T47D (cell line): ENCODE measurements at regions not wholly inside any gene's neighbourhood (a gene's known extent, or its start where the extent isn't known, plus 50 kb on each side); places are given as distances from the start of the nearest gene placed in this dataset.
"Not testable (repeated sequence)": the region's sequence is repeated elsewhere in the genome, so short reads cannot be mapped to it uniquely, and the experiment has no call there.

ENCODE experiments used
- DNase-seq, 2 experiments: peaks; one replicate each; pipeline versions ENCODE4 v3.0.0 to v3.0.0-alpha.2; 2011 to 2012; ENCODE audit warnings: low read depth in 1 of 2, low spot score in 1 of 2
- JUND ChIP-seq: IDR thresholded peaks from 2 replicates; pipeline ENCODE4 v1.6.1; 2012; ENCODE audit warnings: low read depth
- in situ Hi-C: cut with HindIII; loops from 2 replicates; pipeline ENCODE4 v1.10.0; 2016; ENCODE audit warnings: low sequenced_read_pairs, low pct_unique_long_range_greater_than_20kb

- in situ Hi-C loops: no loop called here
- no peak for DNase-seq
- no peak for TF ChIP-seq JUND
Measured at GRCh38 chr18:79587779-79588635, 91.6 kb upstream of the CTDP1 start.

DNA sequence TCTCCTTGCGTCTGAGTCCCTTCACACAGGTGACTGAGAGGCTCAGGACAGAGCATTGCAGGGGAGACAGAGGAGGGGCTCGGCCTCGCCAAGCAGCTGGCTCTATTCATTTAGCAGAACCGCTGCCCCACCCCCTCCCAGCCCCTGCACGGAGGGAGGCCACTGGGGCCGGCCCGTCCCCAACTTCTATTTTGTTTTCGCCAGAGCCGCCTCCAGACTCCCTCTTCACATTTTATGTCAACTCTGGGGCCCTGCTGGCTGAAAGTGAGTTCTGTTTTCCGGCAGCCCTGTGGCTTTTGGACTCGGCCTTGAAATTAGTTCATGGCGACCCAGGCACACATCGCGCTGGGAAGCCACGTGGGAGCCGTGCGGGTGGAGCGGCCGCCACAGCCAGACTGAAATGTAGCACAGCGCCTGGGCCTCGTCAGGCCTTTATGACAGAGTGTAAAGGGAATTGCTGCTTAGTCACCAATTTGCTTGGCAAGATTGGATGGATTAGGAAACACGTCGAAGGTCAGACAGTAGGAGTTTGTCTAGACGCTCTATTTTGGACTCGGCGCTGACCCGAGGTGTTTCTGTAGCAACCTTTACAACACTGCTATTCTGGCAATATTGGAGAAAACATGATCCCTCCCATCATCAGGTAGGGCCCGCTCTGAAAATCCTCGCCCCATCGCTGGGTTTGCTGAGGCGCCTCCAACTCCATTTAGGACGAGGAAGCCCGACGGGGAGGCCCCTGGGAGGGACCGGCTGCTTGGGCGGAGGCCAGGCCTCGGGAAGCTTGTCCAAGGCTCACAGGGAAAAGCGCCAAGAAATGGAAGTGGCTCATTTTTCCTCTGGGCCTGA, 90.7 kb upstream of the CTDP1 start:
- DNase-seq: no peak
- no peak for TF ChIP-seq JUND
- in situ Hi-C loops: no loop called here

DNA sequence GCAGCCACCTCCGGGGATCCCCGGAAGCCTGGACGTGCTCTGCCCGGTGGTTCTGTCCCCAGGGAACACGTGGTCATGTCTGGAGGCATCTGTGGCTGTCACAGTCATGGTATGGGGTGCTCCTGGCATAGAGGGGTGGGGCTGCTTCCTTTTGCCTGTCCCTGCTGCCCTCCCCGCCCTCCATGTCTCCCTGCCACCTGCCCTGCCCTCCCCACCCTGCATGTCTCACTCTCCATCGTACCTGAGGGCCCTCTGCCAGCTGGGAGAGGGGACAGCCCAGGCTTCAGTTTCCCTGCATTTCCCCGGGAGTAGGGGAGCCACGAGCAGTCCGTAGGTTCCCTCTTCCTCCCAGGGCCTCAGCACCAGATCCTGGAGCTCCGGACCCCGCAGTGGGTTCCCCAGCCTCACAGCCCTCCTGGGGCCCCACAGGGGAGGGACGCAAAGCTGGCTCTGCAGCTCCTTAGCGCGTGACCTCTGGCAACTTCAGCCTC, 90.0 kb upstream of the CTDP1 start:
- in situ Hi-C loops: no loop called here
- DNase-seq: no peak
- TF ChIP-seq JUND: no peak

GRCh38 chr18:79590191-79591031, 89.2 kb upstream of the CTDP1 start:
- TF ChIP-seq JUND: no peak
- no peak for DNase-seq
- in situ Hi-C loops: no loop called here

DNA sequence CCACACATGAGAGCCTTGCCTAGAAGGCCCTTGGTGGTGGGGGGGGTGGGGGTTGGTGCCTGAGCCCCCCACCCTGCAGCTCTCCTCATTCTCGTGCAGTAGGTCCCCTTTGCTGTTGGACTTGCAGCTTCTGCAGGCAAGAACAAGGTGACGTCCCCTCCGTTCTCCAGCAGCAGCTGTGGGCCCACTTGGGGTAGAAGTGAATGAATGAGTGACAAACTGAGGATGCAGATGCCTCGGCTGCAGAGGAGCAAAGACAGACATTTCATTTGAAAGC, 88.6 kb upstream of the CTDP1 start:
- TF ChIP-seq JUND: no peak
- in situ Hi-C loops: no loop called here
- DNase-seq: no peak

DNA sequence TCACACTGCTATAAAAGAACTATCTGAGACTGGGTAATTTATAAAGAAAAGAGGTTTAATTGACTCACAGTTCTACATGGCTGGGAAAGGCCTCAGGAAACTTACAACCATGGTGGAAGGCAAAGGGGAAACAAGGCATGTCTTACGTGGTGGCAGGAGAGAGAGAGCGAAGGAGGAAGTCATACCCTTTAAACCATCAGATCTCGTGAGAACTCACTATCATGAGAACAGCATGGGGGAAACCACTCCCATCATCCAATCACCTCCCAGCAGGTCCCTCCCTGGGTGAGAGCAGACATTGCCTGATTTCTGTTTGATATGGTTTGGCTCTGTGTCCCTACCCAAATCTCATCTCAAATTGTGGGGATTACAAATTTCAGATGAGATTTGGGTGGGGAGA, 86.9 kb upstream of the CTDP1 start:
- in situ Hi-C loops: not testable (repeated sequence)

DNA sequence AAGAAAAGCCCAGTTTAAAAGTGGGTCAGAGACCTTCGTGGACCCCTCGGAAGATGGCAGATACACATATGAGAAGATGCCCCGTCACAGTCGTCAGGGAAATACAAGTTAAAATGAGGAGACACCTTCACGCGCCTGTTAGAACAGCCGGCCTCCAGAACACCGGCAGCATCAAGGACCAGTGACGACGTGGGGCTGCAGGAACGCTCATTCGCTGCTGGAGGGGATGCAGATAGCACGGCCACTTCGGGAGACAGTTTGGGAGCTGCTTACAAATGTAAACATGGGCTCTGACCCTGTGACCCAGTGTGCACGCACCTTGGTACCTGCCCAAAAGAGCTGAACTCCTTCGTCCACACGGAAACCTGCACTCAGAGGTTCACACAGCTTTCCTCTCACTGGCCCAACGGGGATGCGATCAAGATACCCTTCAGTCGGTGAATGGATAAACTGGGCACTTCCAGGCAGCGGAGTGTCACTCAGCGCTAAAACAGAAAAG, 83.7 kb upstream of the CTDP1 start:
- no peak for DNase-seq
- in situ Hi-C loops: no loop called here
- no peak for TF ChIP-seq JUND

More for the DNA sequence above, 86.9 kb upstream of the CTDP1 start:
- not testable (repeated sequence) for DNase-seq

GRCh38 chr18:79596446-79597175, 83.0 kb upstream of the CTDP1 start:
- no peak for DNase-seq
- TF ChIP-seq JUND: no peak
- in situ Hi-C loops: no loop called here

GRCh38 chr18:79597176-79597830, 82.3 kb upstream of the CTDP1 start:
- in situ Hi-C loops: no loop called here
- TF ChIP-seq JUND: no peak
- DNase-seq: no peak

- no peak for DNase-seq
- TF ChIP-seq JUND: no peak
- in situ Hi-C loops: no loop called here
Measured at GRCh38 chr18:79597831-79598632, 81.6 kb upstream of the CTDP1 start.
